GM23338 (cell line): ENCODE measurements at regions not wholly inside any gene's neighbourhood (a gene's known extent, or its start where the extent isn't known, plus 50 kb on each side); places are given as distances from the start of the nearest gene placed in this dataset.
A peak's percentile ranks its signal among the peaks of the same experiment; 100 is the strongest.
"Not testable (repeated sequence)": the region's sequence is repeated elsewhere in the genome, so short reads cannot be mapped to it uniquely, and the experiment has no call there.

ENCODE experiments used
- ATAC-seq: fragments of 200-7000 bp; cut with Tn5 transposase; 3 replicates; pipeline ENCODE4 v1.9.1; 2020
- DNase-seq: peaks from one replicate; pipeline ENCODE4 v3.0.0-alpha.2; 2015; ENCODE audit warnings: low spot score
- H2AFZ ChIP-seq: fragments of 200-600 bp; sonication (generic); 2 replicates; pipeline ENCODE4 v1.8.0; 2016; ENCODE audit warnings: antibody characterized with exemption, mild to moderate bottlenecking, moderate library complexity
- H3F3A ChIP-seq: fragments of 200-600 bp; sonication (generic); replicated peaks from 2 replicates; pipeline ENCODE4 v1.8.0; 2017; ENCODE audit warnings: antibody characterized with exemption, mixed run types, low read depth
- H3K27ac ChIP-seq: fragments of 200-600 bp; sonication (generic); 2 replicates; pipeline ENCODE4 v1.6.1; 2016; ENCODE audit warnings: low read depth
- H3K27me3 ChIP-seq: fragments of 200-600 bp; sonication (generic); 2 replicates; pipeline ENCODE4 v1.8.0; 2016; ENCODE audit warnings: mild to moderate bottlenecking, mixed run types, moderate library complexity; ENCODE audit not compliant: insufficient read depth
- H3K36me3 ChIP-seq: fragments of 200-600 bp; sonication (generic); 2 replicates; pipeline ENCODE4 v1.8.0; 2016; ENCODE audit warnings: mild to moderate bottlenecking; ENCODE audit not compliant: insufficient read depth
- H3K4me1 ChIP-seq: fragments of 200-600 bp; sonication (generic); 2 replicates; pipeline ENCODE4 v1.8.0; 2016; ENCODE audit warnings: mild to moderate bottlenecking, moderate library complexity; ENCODE audit not compliant: insufficient read depth
- H3K4me2 ChIP-seq: fragments of 200-600 bp; sonication (generic); 2 replicates; pipeline ENCODE4 v1.7.1; 2017; ENCODE audit warnings: mixed run types
- H3K4me3 ChIP-seq: fragments of 200-600 bp; sonication (generic); 2 replicates; pipeline ENCODE4 v1.6.1; 2016; ENCODE audit warnings: mixed run types
- H3K79me2 ChIP-seq: fragments of 200-600 bp; sonication (generic); replicated peaks from 2 replicates; pipeline ENCODE4 v1.8.0; 2017; ENCODE audit warnings: mild to moderate bottlenecking; ENCODE audit not compliant: insufficient read depth
- H3K9me2 ChIP-seq: fragments of 200-600 bp; sonication (generic); 2 replicates; pipeline ENCODE4 v1.8.0; 2017; ENCODE audit not compliant: insufficient read depth
- H4K20me1 ChIP-seq: fragments of 200-600 bp; sonication (generic); replicated peaks from 2 replicates; pipeline ENCODE4 v1.8.0; 2017; ENCODE audit warnings: mild to moderate bottlenecking; ENCODE audit not compliant: insufficient read depth
- H3K27ac Mint-ChIP-seq: 2 replicates; pipeline ENCODE4 v1.8.0; 2020; ENCODE audit warnings: inconsistent platforms, mild to moderate bottlenecking, moderate library complexity, mixed read lengths
- H3K27me3 Mint-ChIP-seq: 3 replicates; pipeline ENCODE4 v1.8.0; 2022; ENCODE audit warnings: low read depth, mild to moderate bottlenecking, moderate library complexity, mixed read lengths, inconsistent platforms; ENCODE audit not compliant: insufficient read depth, poor library complexity
- H3K36me3 Mint-ChIP-seq: 3 replicates; pipeline ENCODE4 v1.8.0; 2021; ENCODE audit warnings: low read depth, mild to moderate bottlenecking, inconsistent platforms, moderate library complexity, mixed read lengths
- H3K4me1 Mint-ChIP-seq: 3 replicates; pipeline ENCODE4 v1.8.0; 2020; ENCODE audit warnings: mild to moderate bottlenecking, inconsistent platforms, mixed read lengths
- H3K4me3 Mint-ChIP-seq: 3 replicates; pipeline ENCODE4 v1.8.0; 2021; ENCODE audit warnings: moderate library complexity, mild to moderate bottlenecking, inconsistent platforms, mixed read lengths
- H3K9me3 Mint-ChIP-seq: 3 replicates; pipeline ENCODE4 v1.8.0; 2020; ENCODE audit warnings: moderate library complexity, mild to moderate bottlenecking, inconsistent platforms, mixed read lengths
- CREB1 ChIP-seq: fragments of 250-450 bp; sonication (Bioruptor Pico); IDR thresholded peaks from 2 replicates; pipeline ENCODE4 v1.5.0; 2020; ENCODE audit warnings: low read depth, mild to moderate bottlenecking, moderate library complexity
- TF ChIP-seq, protein P1 (sequence below): fragments of 250-450 bp; sonication (Bioruptor Pico); IDR thresholded peaks from 2 replicates; pipeline ENCODE4 v1.5.0; 2020; ENCODE audit warnings: mild to moderate bottlenecking, moderate library complexity

DNA sequence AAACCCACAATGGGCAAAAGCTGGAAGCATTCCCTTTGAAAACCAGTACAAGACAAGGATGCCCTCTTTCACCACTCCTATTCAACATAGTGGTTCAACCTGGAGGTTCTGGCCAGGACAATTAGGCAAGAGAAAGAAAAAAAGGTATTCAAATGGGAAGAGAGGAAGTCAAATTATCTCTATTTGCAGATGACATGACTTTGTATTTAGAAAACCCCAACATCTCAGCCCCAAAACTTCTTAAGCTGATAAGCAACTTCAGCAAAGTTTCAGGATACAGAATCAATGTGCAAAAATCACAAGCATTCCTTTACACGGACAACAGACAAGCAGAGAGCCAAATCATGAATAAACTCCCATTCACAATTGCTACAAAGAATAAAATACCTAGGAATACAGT is 246.9 kb downstream of the DMAC1 start:
- H2AFZ ChIP-seq, H3K27me3 ChIP-seq, H3K27ac ChIP-seq, H3F3A ChIP-seq, ATAC-seq, H3K36me3 ChIP-seq, H4K20me1 ChIP-seq, H3K4me1 Mint-ChIP-seq, H3K27me3 Mint-ChIP-seq, H3K36me3 Mint-ChIP-seq, H3K4me2 ChIP-seq, H3K79me2 ChIP-seq, H3K27ac Mint-ChIP-seq, H3K4me3 ChIP-seq, H3K9me2 ChIP-seq, H3K9me3 Mint-ChIP-seq, H3K4me3 Mint-ChIP-seq, DNase-seq, H3K4me1 ChIP-seq: not testable (repeated sequence)

DNA sequence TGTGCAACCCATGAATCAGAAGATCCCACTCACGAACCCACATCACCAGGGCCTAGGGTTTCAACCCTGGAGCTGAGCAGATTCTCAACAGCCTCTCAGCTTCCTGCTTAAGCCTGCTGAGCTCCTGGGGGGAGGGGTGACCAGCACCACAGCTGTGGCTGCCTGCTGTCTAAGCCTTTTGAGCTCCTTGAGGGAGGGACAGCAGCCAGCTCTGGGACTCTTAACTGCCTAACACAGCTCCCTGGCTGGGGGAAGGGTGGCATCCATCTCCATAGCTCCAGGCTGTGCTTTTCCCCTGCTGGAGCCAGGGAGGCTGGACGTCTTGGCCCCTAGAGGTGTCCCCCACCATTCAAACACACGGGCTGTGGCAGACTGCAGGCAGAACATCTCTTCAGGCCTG is 250.3 kb downstream of the DMAC1 start:
- Histone ChIP-seq H4K20me1 (no peaks in the 10 kb centered on the region), H3K4me2 (peak overlapping the region; percentile 21; the same call in 1 of the 2 replicates), H3K4me1 (no peaks in the 10 kb centered on the region), H3K27me3 (no peaks in the 10 kb centered on the region), H3F3A (no peaks in the 10 kb centered on the region), H3K36me3 (no peaks in the 10 kb centered on the region), H3K9me2 (peaks cover 10% of the 10 kb centered on the region; the same call in 1 of the 2 replicates), H3K79me2 (no peaks in the 10 kb centered on the region), H2AFZ (peak overlapping the region; percentile 77), H3K27ac (no peak overlapping the region), H3K4me3 (no peak overlapping the region)
- DNase-seq (peak; percentile 69), ATAC-seq (peak; percentile 92)
- Mint-ChIP-seq H3K4me3 (no peak overlapping the region), H3K36me3 (no peaks in the 10 kb centered on the region), H3K9me3 (no peaks in the 10 kb centered on the region), H3K27me3 (peaks cover 3% of the 10 kb centered on the region), H3K27ac (no peak overlapping the region), H3K4me1 (peaks cover 6% of the 10 kb centered on the region)
- TF ChIP-seq, protein P1, sequence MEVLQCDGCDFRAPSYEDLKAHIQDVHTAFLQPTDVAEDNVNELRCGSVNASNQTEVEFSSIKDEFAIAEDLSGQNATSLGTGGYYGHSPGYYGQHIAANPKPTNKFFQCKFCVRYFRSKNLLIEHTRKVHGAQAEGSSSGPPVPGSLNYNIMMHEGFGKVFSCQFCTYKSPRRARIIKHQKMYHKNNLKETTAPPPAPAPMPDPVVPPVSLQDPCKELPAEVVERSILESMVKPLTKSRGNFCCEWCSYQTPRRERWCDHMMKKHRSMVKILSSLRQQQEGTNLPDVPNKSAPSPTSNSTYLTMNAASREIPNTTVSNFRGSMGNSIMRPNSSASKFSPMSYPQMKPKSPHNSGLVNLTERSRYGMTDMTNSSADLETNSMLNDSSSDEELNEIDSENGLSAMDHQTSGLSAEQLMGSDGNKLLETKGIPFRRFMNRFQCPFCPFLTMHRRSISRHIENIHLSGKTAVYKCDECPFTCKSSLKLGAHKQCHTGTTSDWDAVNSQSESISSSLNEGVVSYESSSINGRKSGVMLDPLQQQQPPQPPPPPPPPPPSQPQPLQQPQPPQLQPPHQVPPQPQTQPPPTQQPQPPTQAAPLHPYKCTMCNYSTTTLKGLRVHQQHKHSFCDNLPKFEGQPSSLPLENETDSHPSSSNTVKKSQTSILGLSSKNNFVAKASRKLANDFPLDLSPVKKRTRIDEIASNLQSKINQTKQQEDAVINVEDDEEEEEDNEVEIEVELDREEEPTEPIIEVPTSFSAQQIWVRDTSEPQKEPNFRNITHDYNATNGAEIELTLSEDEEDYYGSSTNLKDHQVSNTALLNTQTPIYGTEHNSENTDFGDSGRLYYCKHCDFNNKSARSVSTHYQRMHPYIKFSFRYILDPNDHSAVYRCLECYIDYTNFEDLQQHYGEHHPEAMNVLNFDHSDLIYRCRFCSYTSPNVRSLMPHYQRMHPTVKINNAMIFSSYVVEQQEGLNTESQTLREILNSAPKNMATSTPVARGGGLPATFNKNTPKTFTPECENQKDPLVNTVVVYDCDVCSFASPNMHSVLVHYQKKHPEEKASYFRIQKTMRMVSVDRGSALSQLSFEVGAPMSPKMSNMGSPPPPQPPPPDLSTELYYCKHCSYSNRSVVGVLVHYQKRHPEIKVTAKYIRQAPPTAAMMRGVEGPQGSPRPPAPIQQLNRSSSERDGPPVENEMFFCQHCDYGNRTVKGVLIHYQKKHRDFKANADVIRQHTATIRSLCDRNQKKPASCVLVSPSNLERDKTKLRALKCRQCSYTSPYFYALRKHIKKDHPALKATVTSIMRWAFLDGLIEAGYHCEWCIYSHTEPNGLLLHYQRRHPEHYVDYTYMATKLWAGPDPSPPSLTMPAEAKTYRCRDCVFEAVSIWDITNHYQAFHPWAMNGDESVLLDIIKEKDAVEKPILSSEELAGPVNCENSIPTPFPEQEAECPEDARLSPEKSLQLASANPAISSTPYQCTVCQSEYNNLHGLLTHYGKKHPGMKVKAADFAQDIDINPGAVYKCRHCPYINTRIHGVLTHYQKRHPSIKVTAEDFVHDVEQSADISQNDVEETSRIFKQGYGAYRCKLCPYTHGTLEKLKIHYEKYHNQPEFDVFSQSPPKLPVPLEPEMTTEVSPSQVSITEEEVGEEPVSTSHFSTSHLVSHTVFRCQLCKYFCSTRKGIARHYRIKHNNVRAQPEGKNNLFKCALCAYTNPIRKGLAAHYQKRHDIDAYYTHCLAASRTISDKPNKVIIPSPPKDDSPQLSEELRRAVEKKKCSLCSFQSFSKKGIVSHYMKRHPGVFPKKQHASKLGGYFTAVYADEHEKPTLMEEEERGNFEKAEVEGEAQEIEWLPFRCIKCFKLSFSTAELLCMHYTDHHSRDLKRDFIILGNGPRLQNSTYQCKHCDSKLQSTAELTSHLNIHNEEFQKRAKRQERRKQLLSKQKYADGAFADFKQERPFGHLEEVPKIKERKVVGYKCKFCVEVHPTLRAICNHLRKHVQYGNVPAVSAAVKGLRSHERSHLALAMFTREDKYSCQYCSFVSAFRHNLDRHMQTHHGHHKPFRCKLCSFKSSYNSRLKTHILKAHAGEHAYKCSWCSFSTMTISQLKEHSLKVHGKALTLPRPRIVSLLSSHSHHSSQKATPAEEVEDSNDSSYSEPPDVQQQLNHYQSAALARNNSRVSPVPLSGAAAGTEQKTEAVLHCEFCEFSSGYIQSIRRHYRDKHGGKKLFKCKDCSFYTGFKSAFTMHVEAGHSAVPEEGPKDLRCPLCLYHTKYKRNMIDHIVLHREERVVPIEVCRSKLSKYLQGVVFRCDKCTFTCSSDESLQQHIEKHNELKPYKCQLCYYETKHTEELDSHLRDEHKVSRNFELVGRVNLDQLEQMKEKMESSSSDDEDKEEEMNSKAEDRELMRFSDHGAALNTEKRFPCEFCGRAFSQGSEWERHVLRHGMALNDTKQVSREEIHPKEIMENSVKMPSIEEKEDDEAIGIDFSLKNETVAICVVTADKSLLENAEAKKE (CRISPR knock-in tag): peak; percentile 86
- no peak for TF ChIP-seq CREB1 (CRISPR knock-in tag)
